Fibroblast of skin of back (primary cell): ENCODE measurements at regions not wholly inside any gene's neighbourhood (a gene's known extent, or its start where the extent isn't known, plus 50 kb on each side); places are given as distances from the start of the nearest gene placed in this dataset.
A peak's percentile ranks its signal among the peaks of the same experiment; 100 is the strongest.

ENCODE experiments used
- DNase-seq: peaks from one replicate; pipeline ENCODE4 v3.0.0-alpha.2; 2013

DNA sequence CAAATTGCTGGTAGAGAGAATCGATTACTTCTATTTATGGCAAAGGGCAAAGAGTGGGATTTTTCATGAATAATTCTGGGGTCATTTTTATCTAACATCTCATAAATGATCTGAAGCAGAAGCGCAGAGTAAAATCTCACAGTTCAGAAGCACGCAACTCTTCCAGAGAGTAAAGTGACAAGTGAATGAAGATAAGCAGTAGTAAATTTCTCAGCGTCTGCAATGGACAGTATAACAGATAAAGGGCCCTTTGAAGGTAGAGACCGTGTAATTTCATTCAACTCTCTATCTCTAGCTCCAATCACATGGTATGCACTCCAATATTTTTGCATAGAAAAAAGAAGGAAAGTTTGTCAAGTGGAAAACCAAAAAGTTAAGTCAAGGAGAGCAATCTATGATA is 521.1 kb upstream of the NECTIN3 start:
- no peak for DNase-seq

DNA sequence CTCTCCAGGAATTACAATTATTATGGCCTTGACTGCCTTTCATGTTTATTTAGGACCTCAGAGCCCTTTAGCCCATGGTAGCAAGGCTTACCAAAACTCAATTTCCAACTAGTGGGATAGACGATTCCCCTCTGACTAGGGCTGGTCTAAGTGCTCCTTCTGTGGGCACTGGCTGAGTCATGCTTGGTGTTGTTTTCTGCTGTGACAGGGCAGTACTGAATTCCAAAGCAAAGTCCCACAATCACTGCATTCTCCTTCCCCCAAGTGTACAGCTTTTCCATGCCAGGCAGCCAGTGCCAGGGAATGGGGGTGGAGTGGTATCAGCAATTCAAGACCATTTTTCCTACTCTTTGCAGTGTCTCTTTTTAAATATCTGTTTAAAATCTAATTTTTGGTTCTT is 509.0 kb upstream of the NECTIN3 start:
- DNase-seq: peak; percentile 53

DNA sequence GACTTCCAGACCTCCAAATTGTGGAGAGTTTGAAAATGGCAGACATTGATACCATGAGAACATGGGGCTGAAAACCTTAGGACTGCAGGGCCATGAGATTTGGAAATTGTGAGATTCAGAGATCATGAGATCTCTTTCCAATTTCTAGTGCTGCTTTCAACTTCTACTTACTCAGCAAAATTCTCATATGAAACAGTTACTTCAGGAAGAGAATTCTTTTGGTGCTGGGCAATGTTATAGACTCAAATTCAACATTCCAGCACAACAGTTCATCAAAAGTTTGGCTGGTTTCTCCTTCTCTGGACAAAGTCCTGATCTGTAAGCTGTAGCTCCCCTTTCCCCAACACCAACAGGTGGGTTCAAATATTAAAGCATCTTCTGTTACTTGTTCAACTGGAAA is 506.9 kb upstream of the NECTIN3 start:
- DNase-seq: no peak

GRCh38 chr3:110567029-110567428 is 504.6 kb upstream of the NECTIN3 start:
- DNase-seq: peak; percentile 32

- peak; percentile 91 for DNase-seq
Measured at GRCh38 chr3:110568246-110568645, 503.4 kb upstream of the NECTIN3 start.

DNA sequence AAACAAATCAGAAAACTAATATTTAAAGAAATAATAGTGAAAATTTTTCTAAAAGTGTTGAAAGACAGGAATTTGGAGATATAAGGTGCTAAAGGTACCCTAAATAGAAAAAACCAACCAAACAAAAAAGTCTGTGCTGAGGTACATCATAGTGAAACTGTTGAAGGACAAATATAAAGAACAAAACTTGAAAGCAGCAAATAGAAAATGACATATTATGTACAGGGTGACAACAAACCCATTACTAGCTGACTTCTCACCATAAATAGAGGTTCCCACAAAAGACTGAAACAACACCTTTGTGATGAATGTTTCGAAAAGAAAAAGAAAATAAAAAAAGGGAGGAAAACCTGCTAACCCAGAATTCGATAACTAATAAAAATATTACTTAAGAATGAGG is 502.5 kb upstream of the NECTIN3 start:
- no peak for DNase-seq

DNA sequence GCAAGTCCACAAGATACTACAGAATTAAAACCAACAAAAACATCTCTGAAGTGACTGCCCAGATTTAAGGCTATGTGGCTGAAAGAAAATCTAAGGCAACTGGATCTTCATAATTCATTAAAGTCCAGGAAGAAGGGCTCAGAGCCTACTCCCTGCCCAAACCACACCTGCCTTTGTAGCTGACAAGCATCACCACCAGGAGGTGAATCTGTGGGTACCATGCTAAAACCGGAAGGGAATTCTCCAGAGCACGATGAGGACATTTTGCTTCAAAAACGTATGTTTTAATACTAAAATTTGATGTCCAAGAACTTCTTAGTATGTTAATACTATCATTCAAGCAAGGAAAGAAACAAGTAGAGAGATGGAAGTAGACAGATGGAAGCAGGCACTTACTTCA is 495.9 kb upstream of the NECTIN3 start:
- DNase-seq: no peak

DNA sequence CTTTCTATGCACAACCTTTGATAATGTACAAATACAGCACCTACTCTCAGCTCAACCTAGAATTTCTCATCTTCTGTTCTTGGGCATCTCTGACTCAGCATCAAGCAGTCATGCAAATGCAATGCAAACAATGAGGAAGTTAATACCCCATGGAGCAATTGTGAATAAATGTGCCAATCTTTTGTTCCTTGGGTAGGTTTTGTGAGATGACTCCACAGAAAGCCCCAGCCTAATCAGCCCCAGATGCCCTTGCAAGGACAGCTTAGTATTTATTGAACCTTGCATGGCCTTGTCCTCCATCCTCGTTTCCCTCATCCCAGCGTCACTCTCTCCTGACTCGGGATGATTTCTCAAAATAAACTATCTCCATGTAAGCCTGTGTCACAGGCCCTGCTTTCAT is 494.7 kb upstream of the NECTIN3 start:
- DNase-seq: peak; percentile 96

DNA sequence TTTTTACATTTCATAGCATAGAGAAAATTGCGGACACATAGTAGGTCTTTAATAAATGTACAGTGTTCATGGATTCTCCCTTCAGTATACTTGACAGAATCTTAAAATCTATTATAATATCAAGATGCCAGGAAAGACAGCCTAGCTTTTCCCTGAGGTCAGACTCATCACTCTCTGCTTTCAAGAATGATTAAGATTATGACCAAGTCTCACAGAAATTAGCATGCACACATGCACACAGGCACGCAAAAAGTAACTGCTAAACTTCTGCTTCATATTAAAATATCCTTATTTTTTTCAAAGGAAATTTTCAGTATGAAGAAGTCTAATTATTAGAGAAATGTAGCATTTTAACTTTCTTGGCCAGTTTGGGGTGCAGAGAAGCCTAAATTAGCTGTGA is 493.8 kb upstream of the NECTIN3 start:
- DNase-seq: peak; percentile 33

GRCh38 chr3:110579840-110580550 is 491.6 kb upstream of the NECTIN3 start:
- peak; percentile 77 for DNase-seq

GRCh38 chr3:110583373-110583935 is 488.2 kb upstream of the NECTIN3 start:
- peak; percentile 51 for DNase-seq

DNA sequence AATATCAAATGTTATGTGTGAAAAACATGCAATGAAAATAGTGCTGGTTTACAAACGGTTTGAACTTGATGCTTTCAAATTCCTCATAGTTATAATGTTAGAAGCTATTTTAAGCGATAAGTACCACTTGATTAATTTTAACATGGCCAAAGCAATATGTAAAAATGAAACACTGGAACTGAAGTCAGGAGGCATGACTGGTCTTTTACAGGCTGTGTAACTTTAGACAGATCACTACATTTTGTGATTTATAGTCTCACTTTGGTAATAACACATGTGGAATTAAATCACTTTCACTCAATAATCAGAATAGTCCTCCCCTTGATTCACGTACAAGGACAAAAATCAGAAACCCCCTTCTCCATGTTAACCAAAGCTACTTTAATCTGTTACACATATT is 482.7 kb upstream of the NECTIN3 start:
- DNase-seq: no peak

- peak; percentile 45 for DNase-seq
Measured at GRCh38 chr3:110589341-110589740, 482.3 kb upstream of the NECTIN3 start.

GRCh38 chr3:110593749-110594148 is 477.9 kb upstream of the NECTIN3 start:
- no peak for DNase-seq

- peak; percentile 80 for DNase-seq
Measured at GRCh38 chr3:110598847-110599490, 472.6 kb upstream of the NECTIN3 start.

DNA sequence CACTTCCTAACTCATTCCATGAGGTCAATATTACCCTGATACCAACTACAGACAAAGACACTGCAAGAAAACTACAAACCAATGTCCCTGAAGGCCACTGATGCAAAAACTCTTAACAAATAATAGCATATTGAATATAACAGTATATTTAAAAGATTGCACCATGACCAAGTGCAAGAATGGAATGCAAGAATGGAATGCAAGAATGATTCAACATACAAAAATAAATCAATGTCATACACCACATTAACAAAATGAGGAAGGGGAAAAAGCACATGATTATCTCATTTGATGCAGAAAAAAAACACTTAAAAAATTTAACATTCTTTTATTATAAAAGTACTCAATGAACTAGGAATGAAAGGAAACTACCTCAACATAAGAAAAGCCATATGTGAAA is 463.1 kb upstream of the NECTIN3 start:
- DNase-seq: peak; percentile 70

DNA sequence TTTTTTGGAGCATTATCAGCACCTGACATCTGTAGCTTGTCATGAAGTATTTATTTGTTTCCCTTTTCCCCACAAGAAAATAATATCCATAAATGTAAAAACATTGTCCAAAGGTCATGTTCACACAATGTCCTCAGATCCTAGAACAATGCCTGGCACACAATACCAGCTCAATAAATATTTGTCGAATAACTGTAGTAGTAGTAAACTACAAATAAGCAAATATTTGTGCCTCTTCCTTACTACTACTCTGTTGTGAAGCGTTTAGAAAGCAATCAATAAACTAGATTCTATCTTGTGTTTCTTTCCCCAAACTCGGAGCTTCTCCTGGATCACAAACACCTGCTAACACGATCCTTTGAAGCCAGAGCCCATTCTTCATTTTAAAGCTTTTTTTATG is 459.6 kb upstream of the NECTIN3 start:
- no peak for DNase-seq

- no peak for DNase-seq
Measured at GRCh38 chr3:110614186-110614585, 457.4 kb upstream of the NECTIN3 start.

- DNase-seq: no peak
Measured at GRCh38 chr3:110615454-110615853, 456.2 kb upstream of the NECTIN3 start.

GRCh38 chr3:110618512-110619226 is 452.9 kb upstream of the NECTIN3 start:
- DNase-seq: no peak

DNA sequence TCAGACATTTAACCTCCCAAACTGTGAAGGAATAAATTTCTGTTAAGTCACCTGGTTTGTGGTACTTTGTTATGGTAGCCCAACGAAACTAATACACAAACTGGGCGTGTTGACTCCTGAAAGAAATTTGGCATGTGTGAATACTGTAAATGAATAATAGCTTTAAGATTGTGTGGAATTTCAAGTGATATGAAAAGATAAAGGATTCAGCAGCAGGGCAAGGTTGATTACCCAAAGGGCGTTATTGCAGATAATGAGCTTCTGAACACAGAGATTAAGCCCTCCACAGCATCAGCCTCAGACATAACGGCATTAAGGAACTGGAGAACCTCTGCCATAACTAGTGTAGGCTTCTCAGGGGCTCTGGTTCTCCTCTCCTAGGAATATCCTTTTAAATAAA is 451.5 kb upstream of the NECTIN3 start:
- DNase-seq: no peak

GRCh38 chr3:110623571-110623970 is 448.0 kb upstream of the NECTIN3 start:
- no peak for DNase-seq

DNA sequence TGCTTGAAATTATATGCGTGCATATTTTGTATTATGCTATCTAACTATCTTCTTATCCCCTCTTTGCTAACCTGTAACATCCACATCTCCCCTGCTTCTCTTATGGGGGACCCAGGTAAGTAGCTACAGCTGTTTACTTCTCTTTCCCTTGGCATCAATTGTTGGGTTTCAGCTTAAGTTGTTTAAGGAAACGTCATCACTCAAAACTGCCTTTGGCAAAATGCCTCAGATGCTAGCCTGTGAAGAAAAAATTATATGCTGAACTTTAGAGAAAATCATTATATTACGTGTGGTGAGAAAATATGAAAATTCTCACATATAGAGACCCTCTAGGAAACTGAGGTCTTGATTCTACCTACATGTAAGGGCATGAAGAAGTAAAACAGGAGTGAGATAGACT is 447.0 kb upstream of the NECTIN3 start:
- DNase-seq: no peak
